HepG2 (cell line): ENCODE measurements at regions not wholly inside any gene's neighbourhood (a gene's known extent, or its start where the extent isn't known, plus 50 kb on each side); places are given as distances from the start of the nearest gene placed in this dataset.

Source experiments
- FOSL1 ChIP-seq: sonication (generic); formaldehyde crosslinking; IDR thresholded peaks from 2 replicates; pipeline ENCODE4 v1.9.0; 2021; ENCODE audit warnings: missing genetic modification reagents, borderline replicate concordance
- HCFC1 ChIP-seq: fragments of 150-350 bp; IDR thresholded peaks from 2 replicates; pipeline ENCODE4 v1.6.1; 2014; ENCODE audit warnings: low read depth, low read length
- MEF2D ChIP-seq: sonication (generic); formaldehyde crosslinking; IDR thresholded peaks from 2 replicates; pipeline ENCODE4 v1.5.1; 2020; ENCODE audit warnings: mild to moderate bottlenecking, missing genetic modification reagents
- POLR2A ChIP-seq, 2 experiments: IDR thresholded peaks; 2 replicates each; pipeline ENCODE4 v1.6.1; 2011; ENCODE audit warnings: low read depth in 2 of 2, low read length in 2 of 2, mild to moderate bottlenecking in 1 of 2, moderate library complexity in 1 of 2; ENCODE audit not compliant: insufficient read depth in 1 of 2
- SMC3 ChIP-seq: IDR thresholded peaks from 2 replicates; pipeline ENCODE4 v1.6.1; 2011; ENCODE audit warnings: low read length, improper control_type of control experiment
- SOX6 ChIP-seq, 2 experiments: fragments of 450-650 bp in 1 of 2; sonication (generic) in 1 of 2; formaldehyde crosslinking in 1 of 2; IDR thresholded peaks; 2 replicates each; pipeline versions ENCODE4 v1.4.0 to v1.6.1; 2017 to 2020; ENCODE audit warnings: antibody characterized with exemption in 1 of 2, mild to moderate bottlenecking in 1 of 2, missing genetic modification reagents in 1 of 2
- TBX3 ChIP-seq: fragments of 450-650 bp; IDR thresholded peaks from 2 replicates; pipeline ENCODE4 v1.6.1; 2017; ENCODE audit warnings: antibody characterized with exemption, mild to moderate bottlenecking, inconsistent platforms, borderline replicate concordance
- ZNF205 ChIP-seq: IDR thresholded peaks from 2 replicates; pipeline ENCODE4 v1.6.1; 2018; ENCODE audit warnings: missing biosample characterization, missing genetic modification reagents
- ZNF263 ChIP-seq: sonication (generic); formaldehyde crosslinking; IDR thresholded peaks from 2 replicates; pipeline ENCODE4 v1.4.0; 2020; ENCODE audit warnings: missing genetic modification reagents
- TF ChIP-seq, protein P1 (sequence below): sonication (generic); formaldehyde crosslinking; IDR thresholded peaks from 2 replicates; pipeline ENCODE4 v1.4.0; 2020; ENCODE audit warnings: missing genetic modification reagents, borderline replicate concordance

DNA sequence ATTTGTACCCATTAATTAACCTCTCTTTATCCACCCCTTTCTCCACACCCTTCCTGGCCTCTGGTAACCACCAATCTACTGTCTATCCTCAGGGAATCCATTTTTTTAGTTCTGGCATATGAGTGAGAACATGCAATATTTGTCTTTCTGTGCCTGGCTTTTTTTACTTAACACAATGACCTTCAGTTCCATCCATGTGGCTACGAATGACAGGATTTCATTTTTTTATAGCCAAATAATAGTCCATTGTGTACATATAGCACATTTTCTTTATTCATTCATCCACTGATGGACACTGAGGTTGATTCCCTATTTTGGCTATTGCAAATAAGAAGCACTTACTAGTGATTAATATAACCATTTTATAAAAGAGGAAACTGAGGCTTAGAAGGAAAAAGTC lies 109.9 kb upstream of the NANOGP8 start:
- TF ChIP-seq SMC3 (no peak), ZNF205 (CRISPR knock-in tag) (no peak), POLR2A (IDR thresholded peaks at IDR 0.05; ENCODE audit: insufficient read depth in 1 of 2, low read depth in 2 of 2, low read length in 2 of 2) (no peak), SOX6 (IDR thresholded peaks at IDR 0.05) (no peak), SOX6 (CRISPR knock-in tag; IDR thresholded peaks at IDR 0.05) (no peak), MEF2D (CRISPR knock-in tag) (no peak), HCFC1 (no peak), ZNF263 (CRISPR knock-in tag) (no peak), FOSL1 (CRISPR knock-in tag) (no peak), TBX3 (no peak)
- TF ChIP-seq, protein P1, sequence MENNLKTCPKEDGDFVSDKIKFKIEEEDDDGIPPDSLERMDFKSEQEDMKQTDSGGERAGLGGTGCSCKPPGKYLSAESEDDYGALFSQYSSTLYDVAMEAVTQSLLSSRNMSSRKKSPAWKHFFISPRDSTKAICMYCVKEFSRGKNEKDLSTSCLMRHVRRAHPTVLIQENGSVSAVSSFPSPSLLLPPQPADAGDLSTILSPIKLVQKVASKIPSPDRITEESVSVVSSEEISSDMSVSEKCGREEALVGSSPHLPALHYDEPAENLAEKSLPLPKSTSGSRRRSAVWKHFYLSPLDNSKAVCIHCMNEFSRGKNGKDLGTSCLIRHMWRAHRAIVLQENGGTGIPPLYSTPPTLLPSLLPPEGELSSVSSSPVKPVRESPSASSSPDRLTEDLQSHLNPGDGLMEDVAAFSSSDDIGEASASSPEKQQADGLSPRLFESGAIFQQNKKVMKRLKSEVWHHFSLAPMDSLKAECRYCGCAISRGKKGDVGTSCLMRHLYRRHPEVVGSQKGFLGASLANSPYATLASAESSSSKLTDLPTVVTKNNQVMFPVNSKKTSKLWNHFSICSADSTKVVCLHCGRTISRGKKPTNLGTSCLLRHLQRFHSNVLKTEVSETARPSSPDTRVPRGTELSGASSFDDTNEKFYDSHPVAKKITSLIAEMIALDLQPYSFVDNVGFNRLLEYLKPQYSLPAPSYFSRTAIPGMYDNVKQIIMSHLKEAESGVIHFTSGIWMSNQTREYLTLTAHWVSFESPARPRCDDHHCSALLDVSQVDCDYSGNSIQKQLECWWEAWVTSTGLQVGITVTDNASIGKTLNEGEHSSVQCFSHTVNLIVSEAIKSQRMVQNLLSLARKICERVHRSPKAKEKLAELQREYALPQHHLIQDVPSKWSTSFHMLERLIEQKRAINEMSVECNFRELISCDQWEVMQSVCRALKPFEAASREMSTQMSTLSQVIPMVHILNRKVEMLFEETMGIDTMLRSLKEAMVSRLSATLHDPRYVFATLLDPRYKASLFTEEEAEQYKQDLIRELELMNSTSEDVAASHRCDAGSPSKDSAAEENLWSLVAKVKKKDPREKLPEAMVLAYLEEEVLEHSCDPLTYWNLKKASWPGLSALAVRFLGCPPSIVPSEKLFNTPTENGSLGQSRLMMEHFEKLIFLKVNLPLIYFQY (CRISPR knock-in tag) = no peak
